ENCODE measurements at regions not wholly inside any gene's neighbourhood (a gene's known extent, or its start where the extent isn't known, plus 50 kb on each side); places are given as distances from the start of the nearest gene placed in this dataset.

- no peak for TF ChIP-seq CTCF (conservative IDR thresholded peaks at IDR 0.05; ENCODE audit: control insufficient read depth, insufficient read depth, low read depth, low read length)
- no peak for DNase-seq (ENCODE audit: low read depth)
- no peak overlapping the region for H3K4me3 ChIP-seq (ENCODE audit: control insufficient read depth, low read depth, low read length)
These were observed 91.0 kb upstream of the C9orf72 start for GRCh38 chr9:27664121-27664779.

- TF ChIP-seq CTCF (conservative IDR thresholded peaks at IDR 0.05; ENCODE audit: control insufficient read depth, insufficient read depth, low read depth, low read length): no peak
- H3K4me3 ChIP-seq (ENCODE audit: control insufficient read depth, low read depth, low read length): no peak overlapping the region
- DNase-seq (ENCODE audit: low read depth): no peak
These were observed 91.9 kb upstream of the C9orf72 start for GRCh38 chr9:27665136-27665535.

- no peak for DNase-seq (ENCODE audit: low read depth)
- no peak for TF ChIP-seq CTCF (conservative IDR thresholded peaks at IDR 0.05; ENCODE audit: control insufficient read depth, insufficient read depth, low read depth, low read length)
- H3K4me3 ChIP-seq (ENCODE audit: control insufficient read depth, low read depth, low read length): no peak overlapping the region
These were observed 95.0 kb upstream of the C9orf72 start for GRCh38 chr9:27668280-27668679.

- no peak overlapping the region for H3K4me3 ChIP-seq (ENCODE audit: control insufficient read depth, low read depth, low read length)
- TF ChIP-seq CTCF (conservative IDR thresholded peaks at IDR 0.05; ENCODE audit: control insufficient read depth, insufficient read depth, low read depth, low read length): no peak
- no peak for DNase-seq (ENCODE audit: low read depth)
These were observed 98.4 kb upstream of the C9orf72 start for GRCh38 chr9:27671636-27672035.

- no peak for TF ChIP-seq CTCF (conservative IDR thresholded peaks at IDR 0.05; ENCODE audit: control insufficient read depth, insufficient read depth, low read depth, low read length)
- H3K4me3 ChIP-seq (ENCODE audit: control insufficient read depth, low read depth, low read length): no peak overlapping the region
- DNase-seq (ENCODE audit: low read depth): no peak
These were observed 99.4 kb upstream of the C9orf72 start for GRCh38 chr9:27672718-27673117.

- TF ChIP-seq CTCF (conservative IDR thresholded peaks at IDR 0.05; ENCODE audit: control insufficient read depth, insufficient read depth, low read depth, low read length): no peak
- no peak overlapping the region for H3K4me3 ChIP-seq (ENCODE audit: control insufficient read depth, low read depth, low read length)
- no peak for DNase-seq (ENCODE audit: low read depth)
These were observed 100.4 kb upstream of the C9orf72 start for GRCh38 chr9:27673641-27674040.

- no peak for DNase-seq (ENCODE audit: low read depth)
- TF ChIP-seq CTCF (conservative IDR thresholded peaks at IDR 0.05; ENCODE audit: control insufficient read depth, insufficient read depth, low read depth, low read length): no peak
- H3K4me3 ChIP-seq (ENCODE audit: control insufficient read depth, low read depth, low read length): no peak overlapping the region
These were observed 102.1 kb upstream of the C9orf72 start for GRCh38 chr9:27675354-27675753.
